UCSD-AML1 (cell line): ENCODE measurements at regions not wholly inside any gene's neighbourhood (a gene's known extent, or its start where the extent isn't known, plus 50 kb on each side); places are given as distances from the start of the nearest gene placed in this dataset.

Experiments
- DNase-seq: peaks from one replicate; lab custom pipeline; 2025; ENCODE audit not compliant: unreplicated experiment; lab: John Stamatoyannopoulos, UW

GRCh38 chr7:155360495-155361345, 63.0 kb downstream of the INSIG1 start:
- peak; percentile 41 for DNase-seq

GRCh38 chr7:155361346-155361680, 63.6 kb downstream of the INSIG1 start:
- no peak for DNase-seq

GRCh38 chr7:155361947-155362346, 64.3 kb downstream of the INSIG1 start:
- no peak for DNase-seq

GRCh38 chr7:155362380-155363145, 64.9 kb downstream of the INSIG1 start:
- no peak for DNase-seq

- DNase-seq: no peak
Measured at GRCh38 chr7:155363146-155363539, 65.5 kb downstream of the INSIG1 start.

- no peak for DNase-seq
Measured at GRCh38 chr7:155363852-155364600, 66.3 kb downstream of the INSIG1 start.

- DNase-seq: no peak
Measured at GRCh38 chr7:155365146-155365874, 67.6 kb downstream of the INSIG1 start.

GRCh38 chr7:155368894-155369600, 71.4 kb downstream of the INSIG1 start:
- no peak for DNase-seq

GRCh38 chr7:155369766-155370165, 72.1 kb downstream of the INSIG1 start:
- no peak for DNase-seq

- no peak for DNase-seq
Measured at GRCh38 chr7:155371331-155371883, 73.7 kb downstream of the INSIG1 start.

GRCh38 chr7:155371884-155372781, 74.5 kb downstream of the INSIG1 start:
- DNase-seq: peak; percentile 47

GRCh38 chr7:155372782-155373358, 75.2 kb downstream of the INSIG1 start:
- no peak for DNase-seq

GRCh38 chr7:155373359-155374273, 75.9 kb downstream of the INSIG1 start:
- no peak for DNase-seq

GRCh38 chr7:155374276-155375252, 76.9 kb downstream of the INSIG1 start:
- DNase-seq: no peak

- peak; percentile 37 for DNase-seq
Measured at GRCh38 chr7:155375337-155376277, 77.9 kb downstream of the INSIG1 start.
